Pons (tissue), 1 donor: ENCODE measurements at regions not wholly inside any gene's neighbourhood (a gene's known extent, or its start where the extent isn't known, plus 50 kb on each side); places are given as distances from the start of the nearest gene placed in this dataset.
"Not testable (repeated sequence)": the region's sequence is repeated elsewhere in the genome, so short reads cannot be mapped to it uniquely, and the experiment has no call there.

Experiments used
- DNase-seq: peaks from one replicate; pipeline ENCODE4 v3.0.0-alpha.2; 2016; ENCODE audit warnings: low spot score

DNA sequence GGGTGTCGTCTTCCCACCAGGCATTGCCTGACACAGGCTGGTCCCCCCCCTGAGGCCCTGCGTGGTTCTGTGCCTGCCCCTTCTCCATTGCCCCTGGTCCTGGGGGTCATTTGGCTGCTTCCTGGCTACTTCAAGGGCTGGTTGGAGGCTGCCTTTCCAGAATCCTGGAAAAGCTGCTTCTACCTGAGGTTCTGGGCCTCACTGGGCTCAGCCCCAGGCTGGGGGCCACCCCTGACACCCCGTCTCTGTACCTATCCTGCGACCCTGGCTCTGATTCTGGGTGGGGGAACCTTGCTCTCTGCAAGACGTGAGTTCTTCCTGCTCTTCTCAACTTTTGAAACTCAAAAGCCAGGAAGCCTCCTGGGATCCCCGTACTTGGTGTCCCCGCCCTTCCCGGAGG lies 149.3 kb upstream of the PTPN1 start:
- DNase-seq: no peak

DNA sequence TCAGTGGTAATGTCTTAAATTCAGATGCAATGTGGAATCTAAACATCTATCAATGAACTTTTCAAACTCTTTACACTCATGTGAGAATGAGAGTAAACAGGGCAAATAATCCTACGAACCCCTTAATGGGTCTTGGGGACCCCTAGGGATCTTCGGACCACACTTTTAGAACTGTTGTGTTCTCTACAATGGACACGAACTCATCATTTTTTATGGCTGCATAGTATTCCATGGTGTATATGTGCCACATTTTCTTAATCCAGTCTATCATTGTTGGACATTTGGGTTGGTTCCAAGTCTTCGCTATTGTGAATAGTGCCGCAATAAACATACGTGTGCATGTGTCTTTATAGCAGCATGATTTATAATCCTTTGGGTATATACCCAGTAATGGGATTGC lies 148.0 kb upstream of the PTPN1 start:
- DNase-seq: not testable (repeated sequence)

GRCh38 chr20:50363027-50363426 lies 147.2 kb upstream of the PTPN1 start:
- DNase-seq: no peak

DNA sequence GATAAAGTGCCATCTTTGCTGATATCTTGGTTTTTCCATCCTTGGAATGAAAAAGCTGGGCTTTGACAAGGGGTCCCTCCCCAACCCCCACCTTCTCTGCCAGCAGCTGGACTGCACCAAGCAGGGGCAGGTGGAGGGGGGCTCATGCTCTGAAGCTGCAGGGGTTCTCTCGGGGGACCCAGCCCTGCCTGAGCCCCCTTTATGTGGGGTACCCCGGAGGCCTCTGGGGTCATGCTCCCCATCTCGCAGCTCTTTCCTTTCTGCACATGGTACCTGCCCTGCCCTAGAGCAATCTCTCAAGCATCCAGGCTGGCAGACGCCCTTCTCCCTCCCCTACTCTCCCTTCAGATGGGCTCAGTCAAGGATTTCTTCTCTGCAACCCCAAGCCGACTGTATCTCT lies 146.7 kb upstream of the PTPN1 start:
- DNase-seq: no peak

- DNase-seq: no peak
Observed at GRCh38 chr20:50364542-50364941, 145.6 kb upstream of the PTPN1 start.

GRCh38 chr20:50366270-50367103 lies 143.7 kb upstream of the PTPN1 start:
- DNase-seq: no peak

DNA sequence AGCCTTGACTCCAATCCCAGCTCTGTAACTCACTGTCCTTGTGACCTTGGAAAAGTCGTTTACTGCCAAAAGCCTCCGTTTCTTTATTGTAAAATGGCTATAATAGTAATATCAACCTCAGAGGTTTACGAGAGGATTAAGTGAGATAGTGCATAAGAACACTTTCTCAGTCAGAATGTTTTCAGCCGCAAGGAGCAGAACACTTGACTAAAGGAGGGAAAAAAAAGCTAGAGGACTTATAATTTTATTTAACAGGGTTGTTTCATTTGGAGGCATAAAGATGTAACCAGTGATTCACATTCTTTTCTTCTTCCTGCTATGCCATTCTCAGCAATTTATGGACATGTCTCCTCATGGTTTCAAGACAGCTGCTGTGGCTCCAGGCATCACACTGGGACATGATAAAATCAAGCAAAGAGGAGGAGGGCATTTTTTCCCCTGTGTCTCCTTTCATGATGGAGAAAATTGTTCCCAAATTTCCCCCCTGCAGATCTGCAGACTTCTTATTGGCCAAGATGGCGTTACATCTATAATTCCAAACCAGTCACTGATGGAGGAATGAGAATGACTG lies 143.0 kb upstream of the PTPN1 start:
- no peak for DNase-seq

GRCh38 chr20:50367739-50368375 lies 142.3 kb upstream of the PTPN1 start:
- no peak for DNase-seq

DNA sequence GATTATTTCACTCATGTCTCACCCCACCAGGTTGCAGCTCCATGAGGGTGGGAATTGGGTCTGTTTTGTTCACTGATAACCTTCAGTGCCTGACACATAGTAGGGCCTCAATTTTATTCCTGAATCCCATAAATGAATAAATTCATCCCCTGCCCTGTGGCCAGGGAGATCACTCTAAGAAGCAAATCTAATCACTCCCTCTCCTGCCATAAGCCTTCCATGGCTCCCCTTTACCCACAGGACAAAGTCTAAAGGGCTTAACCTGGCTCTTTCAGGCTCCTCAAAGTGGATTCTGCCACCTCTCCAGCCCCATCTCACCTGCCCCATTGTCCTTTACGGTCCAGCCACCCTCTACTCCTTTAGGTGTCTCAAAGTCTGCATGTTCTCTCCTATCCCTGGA lies 141.8 kb upstream of the PTPN1 start:
- no peak for DNase-seq

DNA sequence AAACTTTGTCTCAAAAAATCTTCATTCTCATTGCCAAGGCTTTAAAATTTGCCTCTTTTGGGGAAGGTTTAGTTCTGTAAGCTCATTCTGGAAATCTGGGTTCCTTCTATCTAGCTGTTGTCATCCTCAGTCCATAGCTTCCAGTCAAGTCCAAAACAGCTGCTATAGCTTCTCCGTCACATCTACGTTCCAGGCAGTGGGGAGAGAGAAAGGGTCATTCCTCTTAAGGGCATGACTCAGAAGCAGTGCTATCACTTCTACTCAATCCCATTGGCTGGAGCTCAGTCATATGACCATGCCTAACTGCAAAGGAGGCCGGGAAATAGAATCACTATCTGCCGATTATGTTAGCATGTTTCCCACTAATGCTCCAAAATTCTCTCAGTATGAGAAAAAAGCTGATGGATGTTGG lies 141.4 kb upstream of the PTPN1 start:
- no peak for DNase-seq

DNA sequence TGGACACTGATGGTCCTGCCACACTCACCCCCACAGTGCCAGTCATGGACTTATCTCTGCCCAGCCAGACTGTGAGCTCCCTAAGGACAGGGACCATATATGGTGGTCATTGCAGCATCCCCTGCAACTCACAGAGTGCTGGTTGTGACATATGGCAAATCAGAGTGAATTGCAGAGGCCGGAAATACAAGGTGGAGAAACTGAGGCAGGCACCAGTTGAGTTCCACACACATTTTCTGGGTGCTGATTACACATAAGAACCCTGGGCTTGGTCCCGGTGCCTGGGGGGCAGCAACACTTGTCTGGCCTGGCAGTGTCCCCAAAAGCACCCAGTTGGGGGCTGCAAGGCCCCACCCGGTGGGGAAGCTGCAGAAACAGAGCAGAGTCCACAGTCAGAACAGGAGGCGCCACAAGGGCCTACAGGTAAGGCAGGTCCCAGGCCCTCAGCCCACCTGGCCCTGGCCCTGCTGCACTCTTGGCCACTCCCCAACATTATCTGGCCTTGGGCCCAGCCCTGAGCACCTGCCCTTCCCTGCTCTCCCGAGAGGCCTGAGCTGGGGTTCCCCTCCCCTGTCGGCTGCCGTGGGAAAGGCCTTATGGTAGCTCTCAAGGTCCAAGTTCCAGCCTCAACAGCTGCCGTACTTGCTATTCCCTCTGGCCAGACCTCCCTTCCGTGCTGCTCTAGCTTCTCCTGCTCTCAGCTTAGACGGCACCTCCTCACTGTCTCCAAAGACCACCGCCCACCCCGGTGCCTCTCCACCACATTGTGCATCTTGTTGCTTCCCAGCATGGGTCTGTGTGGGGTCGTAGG lies 140.8 kb upstream of the PTPN1 start:
- DNase-seq: no peak

- no peak for DNase-seq
Observed at GRCh38 chr20:50370036-50370566, 140.1 kb upstream of the PTPN1 start.

DNA sequence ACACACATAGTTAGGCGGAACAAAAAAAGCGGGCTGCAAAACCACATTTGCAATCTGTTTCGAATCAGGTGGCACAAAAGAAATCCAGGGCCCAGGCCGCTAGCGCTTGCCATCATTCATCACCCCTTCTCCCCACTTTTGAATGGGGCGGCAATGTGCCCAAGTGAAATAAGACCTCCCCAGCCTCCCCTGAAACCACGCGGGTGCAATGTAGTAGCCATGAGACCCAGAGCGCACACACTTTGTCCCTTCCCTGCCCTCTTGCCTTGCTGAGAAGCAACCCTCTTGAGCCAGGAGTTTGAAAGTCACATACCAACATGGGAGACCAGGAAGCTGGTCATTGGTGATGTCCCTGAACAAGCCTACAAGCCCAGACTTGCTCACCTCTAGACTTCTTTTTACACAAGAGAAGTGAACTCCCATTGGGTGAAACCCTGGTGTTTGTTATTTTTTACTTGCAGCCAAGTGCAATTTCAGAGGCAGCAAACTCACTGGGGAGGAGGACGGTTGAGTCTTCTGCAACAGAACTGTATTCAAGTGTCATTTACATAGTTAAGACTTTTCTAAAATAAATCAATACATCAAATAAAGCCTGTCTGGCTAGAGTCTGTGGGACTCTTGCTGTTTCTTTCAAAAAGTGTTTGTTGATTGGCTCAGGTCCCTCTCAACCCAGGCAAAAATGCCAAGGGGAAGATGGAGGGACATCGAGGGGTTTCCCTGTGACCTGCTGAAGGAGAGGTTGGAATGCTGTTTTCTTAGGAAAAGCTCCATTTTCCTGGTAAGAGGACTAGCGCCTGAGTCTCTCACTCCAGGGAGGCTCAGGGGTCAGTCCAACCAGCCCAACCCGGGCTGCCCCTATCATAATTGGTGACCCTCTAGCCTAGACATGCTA lies 138.1 kb upstream of the PTPN1 start:
- DNase-seq: no peak

DNA sequence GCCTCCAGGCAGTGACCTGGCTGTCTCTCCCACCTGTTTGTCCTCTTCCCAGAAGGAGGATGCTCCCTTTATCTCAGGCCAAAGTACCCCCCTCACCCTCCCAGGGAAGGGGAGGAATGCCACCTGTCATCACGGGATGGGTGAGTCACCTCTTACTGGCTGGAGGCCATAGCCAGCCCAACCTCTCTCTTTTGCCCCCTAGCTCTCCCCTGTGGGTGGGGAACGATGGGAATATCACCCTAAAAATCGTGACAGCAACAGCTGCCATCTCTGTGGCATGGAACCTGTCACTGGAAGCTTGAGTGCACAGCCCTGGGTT lies 137.5 kb upstream of the PTPN1 start:
- DNase-seq: no peak

GRCh38 chr20:50373674-50374286 lies 136.4 kb upstream of the PTPN1 start:
- DNase-seq: no peak

- DNase-seq: no peak
Observed at GRCh38 chr20:50374541-50375078, 135.6 kb upstream of the PTPN1 start.

GRCh38 chr20:50376179-50376887 lies 133.8 kb upstream of the PTPN1 start:
- no peak for DNase-seq

- DNase-seq: no peak
Observed at GRCh38 chr20:50376888-50377459, 133.2 kb upstream of the PTPN1 start.

DNA sequence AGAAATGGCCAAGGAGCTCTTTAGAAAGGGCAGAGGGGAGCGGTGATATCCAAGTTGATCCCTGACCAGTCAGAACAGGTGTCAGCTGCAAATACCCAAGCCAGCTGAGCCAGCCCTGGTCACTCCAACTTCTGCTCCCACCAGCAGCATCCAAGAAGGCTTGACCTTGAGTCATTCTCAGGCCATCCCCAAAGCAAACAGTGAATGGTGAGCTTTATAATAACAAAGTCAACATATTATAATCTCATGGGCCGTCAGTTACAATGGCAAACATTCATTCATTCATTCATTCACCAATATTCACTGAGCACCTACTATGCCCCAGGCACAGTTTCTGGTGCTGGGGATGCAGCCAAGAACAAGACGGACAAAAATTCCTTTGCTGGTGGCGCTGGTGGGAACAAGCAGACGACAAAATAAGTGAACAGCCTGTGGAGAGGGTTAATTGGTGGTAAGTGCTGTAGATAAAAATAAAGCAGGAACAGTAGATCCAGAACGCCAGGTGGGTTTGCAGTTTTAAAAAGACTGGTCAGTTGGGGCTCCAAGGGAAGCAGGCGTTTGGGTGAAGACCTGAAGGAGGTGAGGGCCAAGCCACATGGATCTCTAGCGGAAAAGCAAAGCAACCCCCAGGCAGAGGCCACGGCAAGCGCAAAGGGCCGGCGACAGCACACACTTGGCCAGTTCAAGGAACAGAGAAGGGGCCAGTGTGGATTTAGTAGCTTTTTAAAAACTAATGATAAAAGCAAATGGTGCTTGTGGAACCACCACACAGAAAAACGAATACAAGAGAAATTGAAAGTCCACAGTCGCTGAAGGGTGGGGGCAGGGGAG lies 131.8 kb upstream of the PTPN1 start:
- DNase-seq: no peak
